ENCODE measurements at regions not wholly inside any gene's neighbourhood (a gene's known extent, or its start where the extent isn't known, plus 50 kb on each side); places are given as distances from the start of the nearest gene placed in this dataset.

DNA sequence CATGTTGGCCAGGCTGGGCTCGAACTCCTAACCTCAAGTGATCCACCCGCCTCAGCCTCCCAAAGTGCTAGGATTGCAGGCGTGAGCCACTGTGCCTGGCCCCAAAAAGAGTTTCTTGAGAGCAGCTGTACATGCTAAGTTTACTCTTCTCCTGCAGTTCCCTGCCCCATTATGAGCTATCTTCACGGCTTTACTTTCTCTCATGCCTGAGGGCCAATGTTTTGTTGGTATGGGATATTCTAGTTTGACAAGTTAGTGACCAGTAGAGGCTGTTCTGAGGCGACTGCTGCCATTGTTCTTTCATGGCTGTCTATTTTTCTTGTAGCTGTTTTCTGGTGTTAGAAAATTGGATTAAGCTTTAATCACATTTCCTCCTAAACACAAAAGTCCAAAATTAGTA lies 78.0 kb upstream of the STX18 start:
- Mint-ChIP-seq H3K4me3 (no peak overlapping the region), H3K27ac (no peak overlapping the region), H3K36me3 (ENCODE audit: low read depth) (peaks cover 2% of the 10 kb centered on the region), H3K4me1 (peaks cover 5% of the 10 kb centered on the region), H3K9me3 (no peaks in the 10 kb centered on the region), H3K27me3 (no peaks in the 10 kb centered on the region)
- DNase-seq = no peak
- ATAC-seq = no peak

DNA sequence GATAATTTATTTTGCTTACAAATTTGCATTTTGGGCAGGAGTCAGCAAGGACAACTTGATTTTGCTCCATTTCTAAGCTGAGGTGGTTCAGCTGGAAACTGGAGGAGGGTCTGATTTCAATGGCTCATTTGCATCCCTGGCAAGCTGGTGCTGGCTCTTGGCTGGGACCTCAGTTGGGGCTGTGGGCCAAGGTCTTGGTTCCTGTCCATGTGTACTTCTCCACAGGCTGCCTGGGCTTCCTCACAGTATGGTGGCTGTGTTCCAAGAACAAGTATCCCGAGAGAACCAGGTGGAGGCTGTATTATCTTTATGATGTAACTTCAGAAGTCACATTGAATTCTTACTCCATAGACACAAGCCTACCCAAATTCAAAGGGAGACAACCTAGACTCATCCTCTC lies 77.0 kb upstream of the STX18 start:
- DNase-seq = no peak
- no peaks in the 10 kb centered on the region for H3K4me1 Mint-ChIP-seq
- H3K4me3 Mint-ChIP-seq = no peak overlapping the region
- H3K27ac Mint-ChIP-seq = no peak overlapping the region
- ATAC-seq = no peak
- H3K27me3 Mint-ChIP-seq = no peaks in the 10 kb centered on the region
- H3K9me3 Mint-ChIP-seq = no peaks in the 10 kb centered on the region
- peaks cover 5% of the 10 kb centered on the region for H3K36me3 Mint-ChIP-seq (ENCODE audit: low read depth)

DNA sequence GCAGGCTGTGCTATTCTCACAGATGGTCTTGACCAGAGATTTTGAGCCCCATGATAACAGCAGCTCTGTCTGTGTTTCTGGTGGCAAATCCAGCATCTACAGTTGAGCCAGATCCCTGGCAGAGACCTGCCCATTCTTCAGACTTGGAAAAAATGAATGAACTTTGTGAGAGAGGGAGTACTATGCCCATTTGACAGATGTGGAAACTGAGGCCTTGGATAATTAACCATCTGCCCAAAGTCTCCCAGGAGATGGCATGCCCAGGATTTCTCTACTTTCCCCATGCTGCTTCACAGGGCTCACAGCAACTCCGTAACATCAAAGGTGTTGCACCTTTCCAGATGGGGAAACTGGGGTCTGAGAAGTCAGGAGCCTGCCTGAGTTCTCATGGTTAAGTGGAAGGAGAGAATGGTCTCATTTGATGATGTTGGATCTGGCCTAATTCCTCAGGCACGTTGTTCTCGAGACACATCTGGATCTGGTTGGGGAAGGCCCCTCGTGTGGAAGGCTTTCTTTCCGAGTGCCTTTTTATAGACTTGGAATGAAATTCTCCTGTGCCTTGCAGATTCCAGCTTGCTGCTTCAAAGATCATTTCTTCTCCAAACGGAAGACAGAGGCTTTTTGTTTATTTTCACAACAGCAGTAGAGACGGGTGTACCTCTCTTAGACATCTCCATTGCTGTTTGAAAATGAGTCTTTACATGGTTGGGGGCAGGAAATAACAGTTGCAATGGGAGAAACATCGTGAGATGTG lies 73.3 kb upstream of the STX18 start:
- Mint-ChIP-seq H3K4me1 (no peaks in the 10 kb centered on the region), H3K9me3 (no peaks in the 10 kb centered on the region), H3K27ac (no peak overlapping the region), H3K36me3 (ENCODE audit: low read depth) (peaks cover 9% of the 10 kb centered on the region), H3K27me3 (no peaks in the 10 kb centered on the region), H3K4me3 (no peak overlapping the region)
- DNase-seq (no peak), ATAC-seq (no peak)

DNA sequence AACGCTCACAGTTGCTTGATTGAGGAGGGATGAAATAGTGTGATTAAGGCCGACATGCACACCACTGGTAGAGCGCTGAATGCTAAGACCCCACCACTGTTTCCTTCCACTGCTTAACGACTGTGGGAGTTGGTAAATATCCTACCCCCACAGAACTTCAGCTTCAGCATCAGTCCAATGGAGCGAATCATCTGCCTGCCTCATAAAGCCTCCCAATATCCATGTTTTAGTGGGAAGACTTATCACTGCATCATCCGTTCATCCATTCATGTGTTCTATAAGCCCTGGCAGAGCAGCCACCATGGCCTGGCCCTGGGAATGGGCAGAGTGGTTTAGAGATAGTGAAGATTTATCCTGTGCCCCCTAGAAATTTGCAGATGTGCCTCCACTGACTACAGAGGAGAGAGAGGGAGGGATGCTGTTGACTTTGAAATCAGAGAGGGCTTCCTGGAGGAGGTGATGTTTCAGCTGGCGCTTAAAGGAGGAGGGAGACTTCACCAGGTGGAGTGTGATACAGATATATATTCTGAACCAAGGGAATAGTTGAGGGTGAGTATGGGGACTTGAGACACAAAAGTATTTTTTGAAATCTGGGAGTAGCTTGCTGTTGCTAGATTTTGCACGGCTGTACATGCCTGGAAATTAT lies 71.9 kb upstream of the STX18 start:
- Mint-ChIP-seq H3K4me3 (no peak overlapping the region), H3K4me1 (no peaks in the 10 kb centered on the region), H3K36me3 (ENCODE audit: low read depth) (peaks cover 9% of the 10 kb centered on the region), H3K27me3 (no peaks in the 10 kb centered on the region), H3K27ac (no peak overlapping the region), H3K9me3 (no peaks in the 10 kb centered on the region)
- ATAC-seq (no peak), DNase-seq (no peak)

DNA sequence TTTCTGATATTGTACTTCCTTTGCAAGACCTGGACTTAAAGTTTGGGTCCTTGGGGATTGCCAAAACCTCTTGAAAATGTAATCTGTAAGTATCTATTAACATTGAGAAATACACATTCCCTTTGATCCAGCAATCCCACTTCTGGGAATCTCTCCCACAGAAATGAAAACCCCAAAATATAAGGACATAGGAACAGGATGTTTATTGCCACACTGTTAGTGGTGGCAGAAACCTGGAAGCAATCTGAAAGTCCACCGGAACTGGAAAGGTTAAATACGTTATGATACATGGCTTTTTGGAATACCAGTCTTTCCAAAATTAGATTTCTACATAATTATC lies 71.2 kb upstream of the STX18 start:
- no peaks in the 10 kb centered on the region for H3K4me1 Mint-ChIP-seq
- no peaks in the 10 kb centered on the region for H3K9me3 Mint-ChIP-seq
- DNase-seq (no peak), ATAC-seq (no peak)
- H3K36me3 Mint-ChIP-seq (ENCODE audit: low read depth) = peaks cover 9% of the 10 kb centered on the region
- no peak overlapping the region for H3K27ac Mint-ChIP-seq
- no peaks in the 10 kb centered on the region for H3K27me3 Mint-ChIP-seq
- no peak overlapping the region for H3K4me3 Mint-ChIP-seq

DNA sequence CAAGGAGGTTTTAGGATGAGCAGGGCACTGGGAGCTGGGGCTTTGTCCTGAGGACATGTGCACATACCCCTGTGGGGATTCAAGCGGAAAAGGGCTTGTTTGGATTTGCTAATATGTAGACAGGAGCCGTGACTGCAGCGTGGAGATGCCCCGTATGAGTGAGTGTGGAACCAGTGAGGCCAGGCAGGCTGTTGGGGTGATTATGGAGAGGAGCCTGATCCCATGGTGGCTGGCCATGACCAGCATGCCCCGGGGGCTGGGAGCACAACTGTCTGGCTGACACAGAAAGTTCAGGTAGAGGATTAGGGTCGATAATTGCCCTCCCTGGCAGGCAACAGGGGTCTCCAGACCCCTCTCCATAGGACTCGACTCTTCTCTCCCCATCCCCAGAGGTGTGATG lies 68.8 kb upstream of the STX18 start:
- DNase-seq (no peak), ATAC-seq (no peak)
- Mint-ChIP-seq H3K9me3 (no peaks in the 10 kb centered on the region), H3K36me3 (ENCODE audit: low read depth) (peaks cover 7% of the 10 kb centered on the region), H3K4me1 (no peaks in the 10 kb centered on the region), H3K27me3 (no peaks in the 10 kb centered on the region), H3K27ac (no peak overlapping the region), H3K4me3 (no peak overlapping the region)

DNA sequence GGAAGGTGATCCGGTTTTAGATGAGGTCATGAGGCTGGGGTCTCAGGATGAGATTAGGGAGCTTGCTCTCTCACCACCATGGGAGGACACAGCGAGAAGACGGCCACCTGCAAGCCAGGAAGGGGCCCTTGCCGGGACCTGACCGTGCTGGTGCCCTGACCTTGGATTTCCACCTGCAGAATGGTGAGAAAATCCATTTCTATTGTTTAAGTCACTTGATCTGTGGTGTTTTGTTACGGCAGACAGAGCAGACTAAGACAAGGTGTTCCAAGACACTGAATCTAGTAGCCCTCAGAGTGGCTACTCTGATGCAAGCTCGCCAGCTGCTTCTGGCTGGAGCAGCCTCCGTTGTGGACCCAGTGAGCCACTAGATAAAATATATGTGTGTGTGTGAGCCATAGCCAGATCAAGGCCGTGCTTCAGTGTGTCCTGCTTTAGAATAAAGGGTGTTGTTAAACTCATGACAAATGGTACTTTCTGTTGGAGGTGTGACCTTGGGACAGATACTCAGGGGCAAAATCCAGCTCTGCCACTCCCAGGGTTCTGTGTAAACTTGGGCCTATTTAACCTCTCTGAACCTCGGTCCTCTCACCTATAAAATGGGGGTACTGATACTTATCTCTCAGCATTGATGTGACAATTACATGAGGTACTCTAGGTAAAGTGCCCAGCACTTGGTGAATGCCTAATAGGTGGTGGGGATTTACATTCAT lies 67.9 kb upstream of the STX18 start:
- no peaks in the 10 kb centered on the region for H3K27me3 Mint-ChIP-seq
- H3K27ac Mint-ChIP-seq = no peak overlapping the region
- H3K9me3 Mint-ChIP-seq = no peaks in the 10 kb centered on the region
- no peak overlapping the region for H3K4me3 Mint-ChIP-seq
- no peak for ATAC-seq
- no peak for DNase-seq
- no peaks in the 10 kb centered on the region for H3K4me1 Mint-ChIP-seq
- H3K36me3 Mint-ChIP-seq (ENCODE audit: low read depth) = peaks cover 7% of the 10 kb centered on the region

DNA sequence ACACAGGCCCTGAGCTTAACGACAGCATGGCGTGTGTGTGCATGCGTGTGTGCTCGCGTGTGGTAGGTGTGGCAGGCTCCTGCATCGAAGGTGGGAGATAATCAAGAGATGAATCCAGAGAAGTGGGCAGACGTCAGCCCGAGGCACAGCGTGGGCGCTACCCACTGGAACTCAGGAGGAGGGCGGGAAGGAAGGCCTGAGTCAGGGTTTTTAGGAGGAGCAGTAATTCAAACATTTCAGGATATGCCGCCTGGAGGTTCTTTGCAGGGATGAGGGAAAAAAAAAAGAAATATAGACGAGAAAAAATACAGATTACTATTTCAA lies 66.3 kb upstream of the STX18 start:
- no peak overlapping the region for H3K4me3 Mint-ChIP-seq
- no peaks in the 10 kb centered on the region for H3K4me1 Mint-ChIP-seq
- no peak overlapping the region for H3K27ac Mint-ChIP-seq
- ATAC-seq (no peak), DNase-seq (no peak)
- H3K36me3 Mint-ChIP-seq (ENCODE audit: low read depth) = no peaks in the 10 kb centered on the region
- no peaks in the 10 kb centered on the region for H3K27me3 Mint-ChIP-seq
- H3K9me3 Mint-ChIP-seq = no peaks in the 10 kb centered on the region

DNA sequence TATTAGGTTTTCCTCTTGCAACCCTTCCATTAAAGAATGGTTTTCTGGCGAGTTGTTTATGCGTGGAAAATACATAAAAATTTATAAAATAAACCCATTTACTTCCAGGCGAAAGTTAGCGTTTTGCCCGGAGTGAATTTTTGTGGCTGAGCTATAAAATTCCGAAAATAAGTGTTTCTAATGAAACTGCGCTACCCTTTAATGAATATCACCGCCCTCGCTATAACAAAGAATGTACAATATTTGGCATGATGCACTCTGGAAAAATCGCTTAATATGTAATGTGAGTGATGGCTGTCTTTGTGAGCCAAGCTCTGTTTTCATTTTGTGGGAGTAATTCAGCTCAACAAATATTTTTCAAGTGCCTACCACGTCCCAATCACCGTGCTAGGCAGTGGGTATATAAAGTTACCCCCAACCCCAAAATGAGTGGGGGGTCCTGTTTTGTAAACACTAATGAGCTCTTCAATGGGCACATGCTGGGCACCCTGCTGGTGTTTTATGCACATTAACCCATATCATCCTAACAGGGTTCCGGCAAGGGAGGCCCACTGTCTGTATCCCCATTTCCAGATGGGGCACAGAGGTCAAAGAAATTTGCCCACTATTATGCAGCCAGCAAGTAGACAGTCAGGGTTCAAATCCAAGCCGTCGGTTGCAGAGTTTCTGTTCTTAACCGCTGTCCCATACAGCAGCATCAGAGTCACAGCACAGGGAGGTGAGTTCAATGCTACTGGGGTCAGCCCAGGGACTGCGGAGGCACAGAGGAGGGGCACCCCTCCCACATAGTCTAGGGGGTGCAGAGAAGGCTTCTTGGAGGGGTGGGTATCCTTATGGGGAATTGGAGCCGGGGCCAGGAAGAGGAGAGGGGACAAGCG lies 65.7 kb upstream of the STX18 start:
- Mint-ChIP-seq H3K9me3 (no peaks in the 10 kb centered on the region), H3K27ac (no peak overlapping the region), H3K4me3 (no peak overlapping the region), H3K27me3 (no peaks in the 10 kb centered on the region), H3K36me3 (ENCODE audit: low read depth) (no peaks in the 10 kb centered on the region), H3K4me1 (no peaks in the 10 kb centered on the region)
- no peak for DNase-seq
- ATAC-seq = no peak

DNA sequence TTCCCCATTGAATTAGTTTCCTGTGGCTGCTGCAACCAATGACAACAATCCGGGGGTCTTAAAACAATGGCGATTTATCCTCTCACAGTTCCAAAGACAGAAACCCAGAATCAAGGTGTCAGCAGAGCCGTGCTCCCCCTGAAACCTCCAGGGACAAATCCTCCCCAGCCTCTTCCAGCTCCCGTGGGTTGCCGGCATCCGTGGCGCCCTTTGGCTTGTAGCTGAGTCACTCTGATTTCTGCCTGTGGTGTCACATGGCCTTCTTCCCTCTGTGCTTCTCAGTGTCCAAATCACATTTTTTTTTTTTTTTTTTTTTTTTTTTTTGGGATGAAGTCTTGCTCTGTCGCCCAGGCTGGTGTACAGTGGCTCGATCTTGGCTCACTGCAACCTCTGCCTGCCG lies 64.5 kb upstream of the STX18 start:
- H3K27me3 Mint-ChIP-seq = no peaks in the 10 kb centered on the region
- peaks cover 1% of the 10 kb centered on the region for H3K36me3 Mint-ChIP-seq (ENCODE audit: low read depth)
- no peaks in the 10 kb centered on the region for H3K9me3 Mint-ChIP-seq
- ATAC-seq (no peak), DNase-seq (no peak)
- H3K27ac Mint-ChIP-seq = no peak overlapping the region
- H3K4me3 Mint-ChIP-seq = no peak overlapping the region
- H3K4me1 Mint-ChIP-seq = no peaks in the 10 kb centered on the region

DNA sequence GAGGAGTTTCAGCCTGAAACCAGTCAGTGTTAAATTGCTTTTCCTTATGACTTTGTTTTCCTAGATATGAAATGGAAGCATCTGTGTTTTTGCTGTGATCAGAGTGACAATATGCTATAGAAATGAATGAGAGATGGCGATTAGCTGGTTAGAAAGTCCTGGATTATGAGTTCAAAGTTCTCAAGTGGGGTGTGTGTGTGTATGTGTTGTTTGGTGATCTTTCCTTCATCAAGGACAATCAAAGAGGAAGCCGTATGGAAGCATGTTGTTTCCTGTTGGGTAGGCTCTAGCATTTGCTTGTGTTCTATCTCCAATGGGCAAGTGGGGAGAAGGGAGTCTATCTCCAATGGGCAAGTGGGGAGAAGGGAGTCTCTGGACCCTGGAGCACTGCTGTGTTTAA lies 64.0 kb upstream of the STX18 start:
- no peaks in the 10 kb centered on the region for H3K4me1 Mint-ChIP-seq
- no peaks in the 10 kb centered on the region for H3K9me3 Mint-ChIP-seq
- DNase-seq = no peak
- no peaks in the 10 kb centered on the region for H3K27me3 Mint-ChIP-seq
- no peak overlapping the region for H3K4me3 Mint-ChIP-seq
- no peak for ATAC-seq
- peaks cover 1% of the 10 kb centered on the region for H3K36me3 Mint-ChIP-seq (ENCODE audit: low read depth)
- H3K27ac Mint-ChIP-seq = no peak overlapping the region

DNA sequence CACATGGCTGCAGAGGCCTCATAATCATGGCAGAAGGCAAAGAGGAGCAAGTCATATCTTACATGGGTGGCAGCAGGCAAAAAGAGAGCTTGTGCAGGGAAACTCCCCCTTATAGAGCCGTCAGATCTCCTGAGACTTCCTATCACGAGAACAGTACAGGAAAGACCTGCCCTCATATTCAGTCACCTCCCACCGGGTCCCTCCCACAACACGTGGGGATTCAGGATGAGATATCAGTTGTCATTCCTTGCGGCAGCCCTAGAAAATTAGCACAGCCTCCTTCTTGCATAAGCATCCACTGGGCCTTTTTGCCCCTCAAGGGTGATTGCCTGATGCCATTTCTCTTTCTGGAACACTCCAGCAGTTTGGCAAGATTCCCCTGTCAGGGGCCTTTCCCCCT lies 61.7 kb upstream of the STX18 start:
- no peak overlapping the region for H3K4me3 Mint-ChIP-seq
- no peaks in the 10 kb centered on the region for H3K27me3 Mint-ChIP-seq
- peaks cover 1% of the 10 kb centered on the region for H3K36me3 Mint-ChIP-seq (ENCODE audit: low read depth)
- no peaks in the 10 kb centered on the region for H3K4me1 Mint-ChIP-seq
- no peak for DNase-seq
- ATAC-seq = no peak
- H3K9me3 Mint-ChIP-seq = no peaks in the 10 kb centered on the region
- H3K27ac Mint-ChIP-seq = no peak overlapping the region

DNA sequence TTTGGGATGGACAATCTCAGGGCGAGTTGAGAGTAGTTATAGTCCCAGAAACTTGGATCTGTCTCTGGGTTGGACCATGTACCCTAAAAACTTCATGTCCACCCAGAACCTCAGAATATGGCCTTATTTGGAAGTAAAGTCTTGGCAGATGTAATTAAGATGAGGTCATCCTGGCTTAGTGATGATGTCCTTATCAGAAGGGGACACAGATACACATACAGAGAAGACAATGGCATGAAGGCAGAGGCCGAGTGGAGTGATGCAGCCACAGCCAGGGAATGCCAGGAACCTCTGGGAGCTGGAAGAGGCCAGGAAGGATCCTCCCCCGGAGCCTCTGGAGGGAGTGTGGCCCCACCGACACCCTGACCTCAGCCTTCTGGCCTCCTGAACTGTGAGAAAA lies 61.2 kb upstream of the STX18 start:
- H3K9me3 Mint-ChIP-seq = no peaks in the 10 kb centered on the region
- no peaks in the 10 kb centered on the region for H3K4me1 Mint-ChIP-seq
- ATAC-seq (no peak), DNase-seq (no peak)
- H3K27me3 Mint-ChIP-seq = no peaks in the 10 kb centered on the region
- H3K4me3 Mint-ChIP-seq = no peak overlapping the region
- H3K27ac Mint-ChIP-seq = no peak overlapping the region
- H3K36me3 Mint-ChIP-seq (ENCODE audit: low read depth) = peaks cover 1% of the 10 kb centered on the region

DNA sequence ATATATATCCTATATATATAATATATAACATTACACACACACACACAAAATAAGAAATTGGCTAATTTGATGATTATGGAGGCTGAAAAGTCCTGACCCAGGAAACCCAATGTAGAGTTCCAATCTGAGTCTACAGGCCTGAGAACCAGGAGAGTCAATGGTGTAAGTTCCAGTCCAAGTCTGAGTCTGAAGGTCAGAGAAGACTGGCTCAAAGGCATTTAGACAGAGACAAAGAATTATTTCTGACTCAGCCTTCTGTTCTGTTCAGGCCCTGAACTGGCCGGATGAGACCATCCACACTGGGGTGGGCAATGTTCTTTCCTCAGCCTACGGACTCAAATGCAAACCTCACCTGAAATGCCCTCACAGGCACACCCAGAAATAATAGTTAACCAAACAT lies 60.6 kb upstream of the STX18 start:
- Mint-ChIP-seq H3K4me1 (no peaks in the 10 kb centered on the region), H3K4me3 (no peak overlapping the region), H3K36me3 (ENCODE audit: low read depth) (peaks cover 1% of the 10 kb centered on the region), H3K9me3 (no peaks in the 10 kb centered on the region), H3K27me3 (no peaks in the 10 kb centered on the region), H3K27ac (no peak overlapping the region)
- ATAC-seq = no peak
- DNase-seq = no peak
